DOHH2 (cell line): ENCODE measurements at regions not wholly inside any gene's neighbourhood (a gene's known extent, or its start where the extent isn't known, plus 50 kb on each side); places are given as distances from the start of the nearest gene placed in this dataset.

Source experiments
- H3F3A ChIP-seq: fragments of 200-600 bp; sonication (generic), shearing (Covaris generic); 2 replicates; pipeline ENCODE4 v1.6.0; 2016; ENCODE audit warnings: antibody characterized with exemption, mild to moderate bottlenecking; ENCODE audit not compliant: control insufficient read depth, insufficient read depth
- H3K27ac ChIP-seq: fragments of 200-600 bp; sonication (generic); 2 replicates; pipeline ENCODE4 v1.5.1; 2014; ENCODE audit warnings: low read depth, mild to moderate bottlenecking, low read length, moderate library complexity
- H3K27me3 ChIP-seq: fragments of 200-600 bp; sonication (generic); 2 replicates; pipeline ENCODE4 v1.6.1; 2014; ENCODE audit warnings: mild to moderate bottlenecking, low read length, mixed read lengths; ENCODE audit not compliant: control insufficient read depth
- H3K36me3 ChIP-seq: fragments of 200-600 bp; sonication (generic); 2 replicates; pipeline ENCODE4 v1.6.1; 2014; ENCODE audit warnings: mild to moderate bottlenecking, low read length, moderate library complexity, mixed read lengths; ENCODE audit not compliant: control insufficient read depth
- H3K4me1 ChIP-seq: fragments of 200-600 bp; sonication (generic); 2 replicates; pipeline ENCODE4 v1.6.1; 2014; ENCODE audit warnings: mild to moderate bottlenecking, low read length, mixed read lengths; ENCODE audit not compliant: control insufficient read depth
- H3K4me2 ChIP-seq: fragments of 200-600 bp; sonication (generic); 2 replicates; pipeline ENCODE4 v1.6.0; 2014; ENCODE audit warnings: mild to moderate bottlenecking, low read length, moderate library complexity
- H3K4me3 ChIP-seq: fragments of 200-600 bp; sonication (generic); 2 replicates; pipeline ENCODE4 v1.5.1; 2014; ENCODE audit warnings: mild to moderate bottlenecking, low read length, mixed read lengths
- H3K79me2 ChIP-seq: fragments of 200-600 bp; sonication (generic); 2 replicates; pipeline ENCODE4 v1.6.1; 2014; ENCODE audit warnings: mild to moderate bottlenecking, low read length, mixed read lengths; ENCODE audit not compliant: control insufficient read depth
- H3K9me2 ChIP-seq: fragments of 200-600 bp; sonication (generic); replicated peaks from 2 replicates; pipeline ENCODE4 v1.6.1; 2014; ENCODE audit warnings: mild to moderate bottlenecking, low read length, mixed read lengths; ENCODE audit not compliant: control insufficient read depth
- H3K9me3 ChIP-seq: fragments of 200-600 bp; sonication (generic); 2 replicates; pipeline ENCODE4 v1.6.1; 2014; ENCODE audit warnings: antibody characterized with exemption, low read length, mixed read lengths; ENCODE audit not compliant: control insufficient read depth, insufficient read depth
- H4K20me1 ChIP-seq: fragments of 200-600 bp; sonication (generic); 2 replicates; pipeline ENCODE4 v1.6.0; 2014; ENCODE audit warnings: low read depth, mild to moderate bottlenecking, antibody characterized with exemption, low read length, moderate library complexity; ENCODE audit not compliant: control insufficient read depth, insufficient read depth
- CTCF ChIP-seq: fragments of 200-600 bp; sonication (generic); IDR thresholded peaks from one replicate; pipeline ENCODE4 v1.5.1; 2014; ENCODE audit warnings: antibody characterized with exemption, mild to moderate bottlenecking, low read depth, low read length; ENCODE audit not compliant: poor library complexity, severe bottlenecking
- EZH2phosphoT487 ChIP-seq: fragments of 200-600 bp; sonication (generic); IDR thresholded peaks from 2 replicates; pipeline ENCODE4 v1.6.1; 2017; ENCODE audit warnings: borderline replicate concordance, mild to moderate bottlenecking, antibody characterized with exemption, low read length, moderate library complexity, mixed read lengths

GRCh38 chr13:50685491-50685890, 158.0 kb downstream of the DLEU7 start:
- Histone ChIP-seq H3F3A (no peaks in the 10 kb centered on the region), H4K20me1 (no peaks in the 10 kb centered on the region), H3K4me2 (no peak overlapping the region), H3K79me2 (no peaks in the 10 kb centered on the region), H3K27ac (no peak overlapping the region), H3K4me3 (no peak overlapping the region), H3K27me3 (no peaks in the 10 kb centered on the region), H3K4me1 (no peaks in the 10 kb centered on the region), H3K36me3 (no peaks in the 10 kb centered on the region), H3K9me3 (0 out of 2 replicates have a peak, but pooled peaks cover 3% of the 10 kb centered on the region), H3K9me2 (no peaks in the 10 kb centered on the region)
- no peak for TF ChIP-seq EZH2phosphoT487
- TF ChIP-seq CTCF: no peak

GRCh38 chr13:50685956-50686355, 157.5 kb downstream of the DLEU7 start:
- Histone ChIP-seq H3K4me2 (no peak overlapping the region), H3K9me3 (0 out of 2 replicates have a peak, but pooled peaks cover 3% of the 10 kb centered on the region), H4K20me1 (no peaks in the 10 kb centered on the region), H3K79me2 (no peaks in the 10 kb centered on the region), H3K27me3 (no peaks in the 10 kb centered on the region), H3K4me3 (no peak overlapping the region), H3K27ac (no peak overlapping the region), H3K9me2 (no peaks in the 10 kb centered on the region), H3K36me3 (no peaks in the 10 kb centered on the region), H3F3A (no peaks in the 10 kb centered on the region), H3K4me1 (no peaks in the 10 kb centered on the region)
- TF ChIP-seq CTCF (no peak), EZH2phosphoT487 (no peak)

GRCh38 chr13:50686551-50686950, 156.9 kb downstream of the DLEU7 start:
- Histone ChIP-seq H4K20me1 (no peaks in the 10 kb centered on the region), H3K36me3 (no peaks in the 10 kb centered on the region), H3K79me2 (no peaks in the 10 kb centered on the region), H3K9me3 (0 out of 2 replicates have a peak, but pooled peaks cover 3% of the 10 kb centered on the region), H3K27ac (no peak overlapping the region), H3K9me2 (no peaks in the 10 kb centered on the region), H3K4me3 (no peak overlapping the region), H3K27me3 (no peaks in the 10 kb centered on the region), H3K4me1 (no peaks in the 10 kb centered on the region), H3K4me2 (no peak overlapping the region), H3F3A (no peaks in the 10 kb centered on the region)
- TF ChIP-seq CTCF: no peak
- TF ChIP-seq EZH2phosphoT487: no peak
